GM12878 (cell line): ENCODE measurements at regions not wholly inside any gene's neighbourhood (a gene's known extent, or its start where the extent isn't known, plus 50 kb on each side); places are given as distances from the start of the nearest gene placed in this dataset.

ENCODE experiments used
- CHD2 ChIP-seq: IDR thresholded peaks from 2 replicates; pipeline ENCODE4 v1.6.1; 2011; ENCODE audit warnings: low read depth, low read length, improper control_type of control experiment, borderline replicate concordance
- DPF2 ChIP-seq: fragments of 450-650 bp; IDR thresholded peaks from 2 replicates; pipeline ENCODE4 v1.6.1; 2017; ENCODE audit warnings: mild to moderate bottlenecking
- EZH2 ChIP-seq: IDR thresholded peaks from 2 replicates; pipeline ENCODE4 v1.6.1; 2012; ENCODE audit warnings: low read depth, mild to moderate bottlenecking, control low read depth, inconsistent platforms, low read length, borderline replicate concordance; ENCODE audit not compliant: control insufficient read depth
- POLR2A ChIP-seq: IDR thresholded peaks from 2 replicates; pipeline ENCODE4 v1.6.1; 2011; ENCODE audit warnings: low read depth, mild to moderate bottlenecking, low read length
- POLR2AphosphoS5 ChIP-seq: IDR thresholded peaks from 2 replicates; pipeline ENCODE4 v1.6.1; 2011; ENCODE audit warnings: mild to moderate bottlenecking, low read length, inconsistent platforms
- RAD51 ChIP-seq: fragments of 450-650 bp; IDR thresholded peaks from 2 replicates; pipeline ENCODE4 v1.6.1; 2016; ENCODE audit warnings: moderate library complexity, mild to moderate bottlenecking, inconsistent platforms
- RCOR1 ChIP-seq: conservative IDR thresholded peaks from 2 replicates; pipeline ENCODE4 v1.6.1; 2012; ENCODE audit warnings: low read depth, low read length, improper control_type of control experiment
- TF ChIP-seq, protein P1 (sequence below): IDR thresholded peaks from 2 replicates; pipeline ENCODE4 v1.6.1; 2011; ENCODE audit warnings: low read depth, mild to moderate bottlenecking, low read length, moderate library complexity, borderline replicate concordance; ENCODE audit errors: extremely low read depth
- TF ChIP-seq, protein P2 (sequence below), 3 experiments: IDR thresholded peaks in 2 of 3; conservative IDR thresholded peaks in 1 of 3; 2 replicates each; pipeline ENCODE4 v1.5.1; 2011; ENCODE audit warnings: low read depth in 3 of 3, low read length in 3 of 3, mild to moderate bottlenecking in 3 of 3, control low read depth in 2 of 3, moderate library complexity in 2 of 3, inconsistent platforms in 1 of 3, mixed read lengths in 1 of 3; ENCODE audit not compliant: control insufficient read depth in 2 of 3, insufficient read depth in 1 of 3; ENCODE audit errors: extremely low read depth in 1 of 3

DNA sequence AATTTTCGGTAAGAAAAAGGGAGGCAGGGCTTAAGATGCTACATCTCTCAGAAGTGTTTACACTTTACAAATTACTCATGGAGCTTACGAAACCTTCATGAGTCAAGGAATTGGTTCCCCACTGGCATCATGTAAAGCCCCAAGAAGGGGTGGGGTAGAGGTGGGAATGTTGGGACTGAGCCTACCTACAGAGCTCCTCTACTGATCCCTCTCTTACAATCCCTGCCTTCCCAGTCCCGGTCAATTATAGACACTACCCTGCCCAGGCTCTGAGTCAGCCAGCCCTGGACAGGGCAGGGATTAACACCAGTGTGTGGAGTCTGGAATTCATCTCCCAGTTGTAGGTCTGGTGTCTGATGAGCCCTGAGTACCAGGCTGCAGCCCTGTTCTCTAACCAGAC is 248.9 kb downstream of the PAX3 start:
- TF ChIP-seq RCOR1 (no peak), EZH2 (no peak), POLR2A (no peak), DPF2 (no peak), CHD2 (no peak), POLR2AphosphoS5 (no peak), RAD51 (no peak)
- TF ChIP-seq, protein P1, sequence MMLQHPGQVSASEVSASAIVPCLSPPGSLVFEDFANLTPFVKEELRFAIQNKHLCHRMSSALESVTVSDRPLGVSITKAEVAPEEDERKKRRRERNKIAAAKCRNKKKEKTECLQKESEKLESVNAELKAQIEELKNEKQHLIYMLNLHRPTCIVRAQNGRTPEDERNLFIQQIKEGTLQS = no peak
- TF ChIP-seq, protein P2, sequence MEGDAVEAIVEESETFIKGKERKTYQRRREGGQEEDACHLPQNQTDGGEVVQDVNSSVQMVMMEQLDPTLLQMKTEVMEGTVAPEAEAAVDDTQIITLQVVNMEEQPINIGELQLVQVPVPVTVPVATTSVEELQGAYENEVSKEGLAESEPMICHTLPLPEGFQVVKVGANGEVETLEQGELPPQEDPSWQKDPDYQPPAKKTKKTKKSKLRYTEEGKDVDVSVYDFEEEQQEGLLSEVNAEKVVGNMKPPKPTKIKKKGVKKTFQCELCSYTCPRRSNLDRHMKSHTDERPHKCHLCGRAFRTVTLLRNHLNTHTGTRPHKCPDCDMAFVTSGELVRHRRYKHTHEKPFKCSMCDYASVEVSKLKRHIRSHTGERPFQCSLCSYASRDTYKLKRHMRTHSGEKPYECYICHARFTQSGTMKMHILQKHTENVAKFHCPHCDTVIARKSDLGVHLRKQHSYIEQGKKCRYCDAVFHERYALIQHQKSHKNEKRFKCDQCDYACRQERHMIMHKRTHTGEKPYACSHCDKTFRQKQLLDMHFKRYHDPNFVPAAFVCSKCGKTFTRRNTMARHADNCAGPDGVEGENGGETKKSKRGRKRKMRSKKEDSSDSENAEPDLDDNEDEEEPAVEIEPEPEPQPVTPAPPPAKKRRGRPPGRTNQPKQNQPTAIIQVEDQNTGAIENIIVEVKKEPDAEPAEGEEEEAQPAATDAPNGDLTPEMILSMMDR (IDR thresholded peaks at IDR 0.05 in 2 of 3, conservative IDR thresholded peaks at IDR 0.05 in 1 of 3; ENCODE audit: control insufficient read depth in 2 of 3, extremely low read depth in 1 of 3, insufficient read depth in 1 of 3, low read depth in 3 of 3, low read length in 3 of 3) = no peak
